D721Med (cell line): ENCODE measurements at regions not wholly inside any gene's neighbourhood (a gene's known extent, or its start where the extent isn't known, plus 50 kb on each side); places are given as distances from the start of the nearest gene placed in this dataset.

Source experiments
- DNase-seq: peaks from one replicate; pipeline ENCODE4 v3.0.0; 2011; ENCODE audit warnings: low spot score; ENCODE audit not compliant: insufficient read length
- FAIRE-seq: peaks from 2 replicates; lab custom pipeline; 2011; peaks lifted over from hg19 to GRCh38; lab: Jason Lieb, UNC
- TF ChIP-seq, protein P1 (sequence below): IDR thresholded peaks from 2 replicates; pipeline ENCODE4 v1.5.1; 2012; ENCODE audit warnings: mild to moderate bottlenecking, control low read depth; ENCODE audit not compliant: insufficient read depth; ENCODE audit errors: missing control alignments

DNA sequence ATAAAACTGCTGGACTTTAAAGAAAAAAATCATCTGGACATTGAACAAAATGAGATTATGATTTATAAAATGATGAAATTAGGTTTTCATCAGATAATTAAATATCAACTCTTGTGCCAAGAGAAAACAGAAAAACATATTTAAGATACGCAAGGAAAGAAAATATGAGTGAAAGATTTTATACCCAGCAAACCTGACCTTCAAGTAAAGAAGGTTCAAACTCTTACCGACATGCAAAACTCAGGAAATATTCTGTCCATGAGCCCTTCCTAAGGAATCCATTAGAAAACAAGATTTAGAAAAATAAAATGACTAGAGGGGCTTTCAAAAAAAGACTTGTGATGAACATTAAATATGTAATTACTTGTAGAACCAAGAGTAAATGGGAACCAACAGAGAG, 257.2 kb upstream of the ARID1B start:
- DNase-seq (no peak), FAIRE-seq (no peak)
- TF ChIP-seq, protein P1, sequence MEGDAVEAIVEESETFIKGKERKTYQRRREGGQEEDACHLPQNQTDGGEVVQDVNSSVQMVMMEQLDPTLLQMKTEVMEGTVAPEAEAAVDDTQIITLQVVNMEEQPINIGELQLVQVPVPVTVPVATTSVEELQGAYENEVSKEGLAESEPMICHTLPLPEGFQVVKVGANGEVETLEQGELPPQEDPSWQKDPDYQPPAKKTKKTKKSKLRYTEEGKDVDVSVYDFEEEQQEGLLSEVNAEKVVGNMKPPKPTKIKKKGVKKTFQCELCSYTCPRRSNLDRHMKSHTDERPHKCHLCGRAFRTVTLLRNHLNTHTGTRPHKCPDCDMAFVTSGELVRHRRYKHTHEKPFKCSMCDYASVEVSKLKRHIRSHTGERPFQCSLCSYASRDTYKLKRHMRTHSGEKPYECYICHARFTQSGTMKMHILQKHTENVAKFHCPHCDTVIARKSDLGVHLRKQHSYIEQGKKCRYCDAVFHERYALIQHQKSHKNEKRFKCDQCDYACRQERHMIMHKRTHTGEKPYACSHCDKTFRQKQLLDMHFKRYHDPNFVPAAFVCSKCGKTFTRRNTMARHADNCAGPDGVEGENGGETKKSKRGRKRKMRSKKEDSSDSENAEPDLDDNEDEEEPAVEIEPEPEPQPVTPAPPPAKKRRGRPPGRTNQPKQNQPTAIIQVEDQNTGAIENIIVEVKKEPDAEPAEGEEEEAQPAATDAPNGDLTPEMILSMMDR: no peak

DNA sequence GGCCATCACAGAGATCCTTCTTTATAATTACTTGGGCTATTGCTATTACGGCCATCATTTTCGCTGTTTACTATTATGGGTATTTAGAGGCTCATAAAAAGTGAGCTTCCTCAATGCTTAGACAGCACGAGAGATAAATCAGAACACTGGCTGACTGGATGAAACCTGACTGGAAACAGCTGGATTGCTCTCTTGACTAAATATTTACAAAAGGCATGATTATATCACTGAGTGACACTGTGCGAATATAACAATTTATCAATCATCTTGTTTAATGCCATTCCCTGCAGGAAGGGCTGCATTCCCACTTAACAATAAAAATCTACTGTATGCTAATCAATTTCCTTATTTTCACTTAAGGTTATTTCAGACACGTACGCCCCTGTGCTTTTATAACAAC, 260.1 kb upstream of the ARID1B start:
- TF ChIP-seq, protein P1: no peak
- FAIRE-seq: no peak
- no peak for DNase-seq

DNA sequence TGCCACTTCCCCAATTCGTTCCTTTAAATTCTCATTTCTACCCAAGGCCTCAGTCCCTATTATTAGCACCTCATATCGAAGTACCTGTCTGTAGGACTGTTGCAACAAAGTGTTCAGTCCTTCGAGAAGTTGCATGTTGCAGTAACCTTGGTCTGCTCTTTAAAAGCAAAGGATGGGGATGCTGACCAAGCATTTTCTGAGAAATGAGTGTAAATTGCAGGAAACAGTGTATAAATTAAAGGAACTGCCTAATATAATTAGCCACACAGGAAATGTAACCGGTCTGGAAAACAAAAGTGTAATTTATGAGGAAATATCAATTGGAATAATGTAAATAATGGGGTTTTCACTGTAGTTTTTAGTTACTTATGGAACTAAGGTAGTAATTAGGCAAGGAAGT, 261.9 kb upstream of the ARID1B start:
- DNase-seq: no peak
- FAIRE-seq: no peak
- TF ChIP-seq, protein P1: no peak

DNA sequence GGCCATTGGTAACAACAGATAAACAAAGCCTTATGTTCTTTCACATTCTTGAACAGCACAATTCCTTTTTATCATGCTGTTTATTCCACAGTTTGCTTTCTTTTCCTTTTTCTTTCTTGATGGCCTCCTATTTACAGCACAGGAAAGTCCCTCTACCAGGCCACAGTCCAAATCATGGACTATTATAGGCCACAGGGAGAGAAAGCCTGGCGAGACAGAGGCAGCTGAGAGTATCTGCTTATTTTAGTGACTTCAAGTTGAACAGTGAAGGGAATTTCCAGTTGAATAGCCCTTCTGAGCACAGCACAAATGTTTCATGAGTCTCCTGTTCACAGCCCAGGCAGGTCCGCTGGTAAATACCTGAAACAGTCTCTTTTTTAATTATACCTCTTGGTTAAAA, 263.7 kb upstream of the ARID1B start:
- FAIRE-seq: no peak
- no peak for DNase-seq
- TF ChIP-seq, protein P1: no peak

DNA sequence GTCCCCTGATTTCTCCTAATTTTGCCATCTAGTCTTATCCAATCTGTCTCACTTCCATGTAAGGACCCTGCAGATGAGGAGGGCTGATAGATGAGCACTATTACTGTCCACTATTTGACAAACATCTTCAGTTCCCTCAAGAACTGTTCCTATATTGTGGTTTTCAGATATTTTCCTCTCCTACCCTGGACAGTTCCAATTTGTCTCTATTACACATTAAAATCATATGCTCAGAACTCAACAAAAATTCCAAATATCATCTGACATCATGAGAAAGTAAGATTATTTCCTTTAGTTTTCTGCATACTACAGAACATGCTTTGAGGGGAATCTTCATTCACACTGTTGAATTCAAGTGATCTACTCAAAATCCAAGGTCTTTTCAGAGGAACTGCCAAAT, 265.6 kb upstream of the ARID1B start:
- DNase-seq: no peak
- TF ChIP-seq, protein P1: no peak
- no peak for FAIRE-seq

DNA sequence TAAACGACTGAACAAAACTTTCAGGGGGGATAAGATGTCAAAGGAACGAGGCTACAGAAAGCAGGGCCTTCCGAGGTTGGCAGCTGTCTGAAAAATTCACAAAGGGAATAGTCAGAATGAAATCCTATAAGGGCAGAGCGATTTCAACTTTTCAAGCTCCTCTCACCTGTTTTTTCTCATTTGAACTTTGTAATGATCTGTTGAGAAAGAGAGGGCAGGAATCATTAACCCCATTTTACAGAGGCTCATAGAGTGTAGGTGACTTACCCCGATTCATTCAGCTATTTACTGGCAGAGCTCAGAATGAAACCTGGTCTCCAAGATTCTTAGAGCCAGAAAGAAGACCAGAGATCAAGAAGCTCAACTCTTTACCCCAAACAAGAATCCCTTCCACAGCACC, 266.1 kb upstream of the ARID1B start:
- FAIRE-seq (no peak), DNase-seq (no peak)
- TF ChIP-seq, protein P1: no peak

DNA sequence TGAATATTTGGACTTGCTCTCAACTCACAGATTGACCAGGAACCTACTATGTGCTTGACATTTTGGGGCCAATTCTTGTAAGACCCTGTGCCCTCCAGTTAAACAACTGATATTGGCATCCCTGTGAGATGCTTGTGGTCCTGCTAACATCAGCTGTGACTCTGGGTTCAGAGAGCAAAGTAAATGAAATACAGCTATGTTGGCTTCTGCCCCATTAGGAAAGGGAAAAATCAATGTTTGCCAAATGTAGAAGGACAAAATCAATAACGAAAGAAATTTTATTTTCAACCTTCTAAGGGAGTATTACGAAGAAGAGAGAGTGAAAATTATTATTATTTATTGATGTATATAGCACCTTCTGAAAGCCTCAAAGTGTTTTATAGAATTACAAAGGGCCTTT, 266.9 kb upstream of the ARID1B start:
- DNase-seq: no peak
- TF ChIP-seq, protein P1: no peak
- FAIRE-seq: no peak
